Amniotic epithelial cell (primary cell): ENCODE measurements at regions not wholly inside any gene's neighbourhood (a gene's known extent, or its start where the extent isn't known, plus 50 kb on each side); places are given as distances from the start of the nearest gene placed in this dataset.

Source experiments
- DNase-seq: peaks from one replicate; pipeline ENCODE4 v3.0.0-alpha.2; 2010; ENCODE audit warnings: low read depth

DNA sequence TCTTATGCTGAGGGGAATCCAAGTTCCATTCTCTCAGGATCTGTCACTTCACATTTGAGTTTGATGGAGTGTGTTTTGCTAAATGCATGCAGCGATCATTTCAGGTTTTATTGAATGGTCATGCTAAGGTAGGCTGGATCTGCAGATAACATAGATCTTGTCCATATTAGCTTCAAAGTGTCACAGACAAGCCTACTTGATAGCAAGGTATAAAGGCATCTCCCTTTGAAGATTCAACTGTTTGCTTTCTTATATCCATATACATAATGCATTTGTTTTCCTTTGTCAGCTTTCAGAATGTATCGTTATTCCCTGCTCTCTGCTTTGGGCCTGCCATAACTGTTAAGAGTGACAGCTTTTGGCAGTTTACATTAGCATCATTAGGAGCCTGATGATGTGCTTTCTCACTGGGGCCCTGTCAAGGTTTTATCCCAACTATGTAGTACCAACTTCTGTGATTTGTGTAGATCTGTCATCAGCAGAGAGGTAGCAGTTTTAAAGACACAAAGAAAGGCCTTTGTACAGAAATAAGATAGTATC, 604.3 kb upstream of the CDH7 start:
- no peak for DNase-seq

DNA sequence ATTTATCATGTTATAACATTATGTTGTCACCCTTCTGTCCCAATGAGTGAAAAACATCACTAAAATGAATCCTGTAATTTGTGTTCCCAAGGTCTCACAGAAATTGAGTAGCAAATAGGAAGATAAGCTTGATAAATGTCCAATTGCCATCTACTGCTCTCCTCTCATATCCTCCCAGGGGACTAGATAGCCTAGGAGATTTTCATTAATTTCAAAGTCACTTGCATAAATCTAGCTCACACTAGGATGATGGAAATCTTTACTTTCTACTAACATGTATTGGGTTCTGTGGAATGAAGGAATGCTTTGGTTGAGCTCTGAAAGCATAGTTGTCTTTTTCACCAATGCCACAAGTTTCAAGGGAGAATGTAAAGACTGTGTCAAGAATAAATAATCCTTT, 605.5 kb upstream of the CDH7 start:
- DNase-seq, result no peak

DNA sequence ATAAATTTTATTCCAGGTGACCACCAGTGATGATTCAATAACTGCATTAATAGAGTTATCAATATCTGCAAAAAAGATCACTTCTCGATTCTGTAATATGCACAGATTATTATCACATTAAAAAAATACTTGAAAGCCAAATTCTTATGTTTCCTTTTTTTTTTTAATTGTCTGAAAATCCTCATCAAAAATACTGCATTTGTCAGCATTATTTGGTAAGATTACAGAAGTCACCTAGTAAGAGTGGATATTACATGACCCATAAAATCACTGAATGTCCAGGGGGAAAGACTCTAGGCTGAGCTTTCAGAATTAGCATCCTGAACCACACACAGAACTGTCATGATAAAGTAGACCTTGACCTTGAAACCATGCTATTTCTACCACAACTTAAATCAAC, 617.2 kb upstream of the CDH7 start:
- DNase-seq, result no peak

- DNase-seq, result no peak
These were observed 626.2 kb upstream of the CDH7 start for GRCh38 chr18:65124633-65125032.

- no peak for DNase-seq
These were observed 646.9 kb upstream of the CDH7 start for GRCh38 chr18:65103864-65104263.

GRCh38 chr18:65093346-65093745, 657.5 kb upstream of the CDH7 start:
- DNase-seq, result no peak

DNA sequence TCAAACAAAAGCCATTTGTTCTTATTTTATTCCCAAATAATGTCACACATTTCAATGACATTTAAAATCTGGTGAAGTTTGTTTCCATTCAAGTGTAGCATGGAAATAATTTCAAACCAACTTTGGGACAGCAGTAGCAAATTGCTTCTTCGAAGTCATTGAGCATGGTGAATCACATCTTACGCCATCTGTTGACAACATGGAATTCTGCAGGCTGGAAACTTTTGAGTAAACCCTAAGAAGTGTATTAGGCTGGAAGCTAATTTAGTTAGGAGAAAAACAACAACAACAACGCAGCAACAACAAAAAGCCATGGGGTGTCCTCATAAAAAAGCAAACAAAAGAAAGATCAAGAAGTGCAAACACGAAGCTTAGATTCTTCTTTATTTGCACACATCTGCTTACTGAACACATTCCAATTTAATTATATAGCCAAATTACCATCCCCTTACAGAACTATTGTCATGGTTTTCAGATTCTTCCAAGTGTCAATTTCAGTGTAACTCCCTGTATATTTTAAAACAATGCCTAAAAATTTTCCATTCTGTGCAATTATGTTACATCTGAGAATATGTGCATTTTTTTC, 659.0 kb upstream of the CDH7 start:
- DNase-seq, result peak; percentile 3

DNA sequence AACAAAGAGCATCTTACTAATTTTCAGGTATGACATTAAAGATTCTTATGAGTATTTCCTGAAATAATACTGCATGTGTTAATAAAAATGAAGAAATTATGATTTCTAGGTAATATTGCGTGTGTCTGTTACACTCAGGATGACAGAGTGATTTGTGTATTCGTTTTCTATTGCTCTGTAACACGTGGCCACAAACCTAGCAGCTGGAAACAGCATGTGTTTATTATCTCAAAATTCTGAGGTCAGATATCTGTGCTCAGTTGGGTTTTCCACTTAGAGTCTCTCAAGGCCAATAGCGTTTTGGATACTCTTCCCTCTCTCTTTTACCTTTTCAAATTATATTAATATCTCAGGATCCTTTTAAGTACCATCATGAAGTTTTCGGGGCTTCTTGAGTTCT, 667.9 kb upstream of the CDH7 start:
- no peak for DNase-seq

GRCh38 chr18:65081786-65082185, 669.0 kb upstream of the CDH7 start:
- no peak for DNase-seq

GRCh38 chr18:65073060-65073550, 677.7 kb upstream of the CDH7 start:
- DNase-seq, result no peak

GRCh38 chr18:65057439-65058083, 693.3 kb upstream of the CDH7 start:
- no peak for DNase-seq

- DNase-seq, result no peak
These were observed 694.2 kb upstream of the CDH7 start for GRCh38 chr18:65056575-65056974.

DNA sequence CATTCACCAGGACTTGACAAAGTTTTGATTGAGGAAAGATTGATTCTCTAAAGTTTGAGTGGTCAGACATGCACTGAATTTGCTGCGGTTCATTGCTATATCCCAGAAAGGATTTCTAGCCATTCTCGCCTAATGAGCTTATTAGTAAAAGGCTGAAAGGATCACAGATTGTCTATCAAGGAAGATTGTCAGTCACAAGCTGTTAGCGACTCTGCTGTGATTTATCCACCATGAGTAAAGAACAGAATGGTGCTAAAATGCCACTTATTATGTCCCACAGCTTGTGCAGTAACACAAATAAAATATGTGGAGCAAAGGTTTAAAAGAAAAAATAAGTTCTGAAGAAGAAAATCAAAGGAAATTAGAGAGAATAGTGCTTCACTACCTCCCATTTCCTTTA, 701.2 kb upstream of the CDH7 start:
- no peak for DNase-seq

DNA sequence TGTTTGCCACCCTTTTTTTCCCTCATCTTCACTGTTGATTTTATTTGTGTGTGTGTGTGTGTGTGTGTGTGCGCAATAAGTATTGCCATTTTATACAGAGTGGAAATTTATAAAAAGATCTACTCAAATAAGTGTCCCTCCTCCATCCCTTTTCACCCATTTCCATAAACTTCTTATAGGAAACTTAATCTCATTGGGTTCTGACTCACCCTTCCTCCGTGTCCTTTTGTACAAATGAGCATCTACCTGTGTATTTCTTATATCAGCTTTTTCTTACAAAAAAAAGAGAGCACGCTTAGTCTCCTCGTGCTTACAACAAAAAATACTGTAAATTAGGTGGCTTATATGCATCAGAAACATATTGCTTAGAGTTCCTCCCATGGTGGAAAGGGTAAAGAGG, 711.2 kb upstream of the CDH7 start:
- DNase-seq, result no peak

DNA sequence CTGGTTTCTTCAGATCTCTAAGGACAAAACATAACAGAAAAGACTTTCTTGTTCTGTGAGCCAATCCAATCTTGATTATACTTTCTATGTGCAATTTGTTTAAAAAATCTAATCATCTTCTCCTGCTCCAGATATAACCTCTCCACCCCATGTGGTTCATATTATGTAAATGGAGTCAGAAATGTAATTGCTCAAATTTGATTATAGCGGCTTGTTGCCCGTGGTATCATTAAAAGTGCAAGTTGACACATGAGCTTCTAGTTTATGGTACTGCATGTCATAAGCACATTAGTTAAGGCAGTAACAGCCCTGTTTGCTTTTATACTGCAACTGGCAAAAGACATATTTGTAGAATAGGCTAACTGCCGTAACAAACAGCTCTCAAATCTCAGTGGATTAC, 715.1 kb upstream of the CDH7 start:
- no peak for DNase-seq

DNA sequence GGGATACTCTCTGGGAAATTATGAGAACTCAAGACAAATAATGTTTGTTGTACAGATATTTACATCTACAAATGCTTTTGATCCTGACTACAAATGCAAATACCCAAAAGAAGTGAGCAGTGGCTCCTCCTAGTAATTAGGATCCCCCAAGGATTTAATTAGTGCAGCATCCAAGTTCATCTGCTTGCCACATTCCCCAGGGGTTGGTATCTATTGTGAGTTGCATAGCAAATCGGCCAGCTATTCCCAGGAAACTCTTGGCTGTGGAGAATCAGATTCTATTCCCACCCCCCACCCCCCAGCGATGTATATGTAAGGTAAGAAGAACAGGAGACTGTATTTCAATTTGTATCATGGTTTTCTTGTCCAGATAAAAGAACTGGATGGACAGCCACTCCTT, 725.1 kb upstream of the CDH7 start:
- DNase-seq, result no peak

DNA sequence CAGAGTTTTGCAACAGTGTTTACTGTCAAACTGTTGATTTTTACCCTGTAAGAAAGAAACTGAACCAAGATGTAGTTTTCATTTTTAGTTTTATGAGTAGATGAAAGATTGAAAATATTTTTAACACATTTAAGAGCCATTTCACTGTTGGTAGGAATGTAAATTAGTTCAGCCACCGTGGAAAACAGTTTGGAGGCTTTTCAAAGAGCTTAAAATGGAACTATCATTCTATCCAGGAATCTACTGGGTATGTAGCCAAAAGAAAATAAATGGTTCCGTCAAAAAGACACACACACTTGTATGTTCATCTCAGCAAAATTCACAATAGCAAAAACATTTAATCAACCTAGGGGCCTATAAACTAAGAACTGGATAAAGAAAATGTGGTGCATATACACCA, 729.8 kb upstream of the CDH7 start:
- DNase-seq, result no peak

DNA sequence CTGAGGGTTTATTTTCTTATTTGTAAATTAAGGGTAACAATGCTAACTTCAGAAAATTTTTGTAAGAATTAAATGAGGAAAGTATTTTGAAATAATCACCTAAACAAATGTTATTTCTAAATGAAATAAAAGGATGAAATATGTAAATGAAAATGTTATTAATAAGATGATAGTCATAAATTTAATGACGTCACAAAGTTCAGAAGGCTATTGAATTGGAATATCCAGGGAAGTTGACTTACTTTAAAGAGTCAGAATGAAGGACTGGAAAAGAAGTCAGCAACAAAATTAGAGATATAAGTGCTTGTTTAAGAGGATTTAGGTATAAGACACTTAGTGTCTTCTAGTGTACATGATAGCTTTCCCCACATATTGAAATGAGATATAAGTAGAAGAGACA, 732.6 kb upstream of the CDH7 start:
- DNase-seq, result no peak

- no peak for DNase-seq
These were observed 733.4 kb upstream of the CDH7 start for GRCh38 chr18:65017372-65017760.

- no peak for DNase-seq
These were observed 734.0 kb upstream of the CDH7 start for GRCh38 chr18:65016631-65017371.

- DNase-seq, result no peak
These were observed 756.4 kb upstream of the CDH7 start for GRCh38 chr18:64994370-64994769.

DNA sequence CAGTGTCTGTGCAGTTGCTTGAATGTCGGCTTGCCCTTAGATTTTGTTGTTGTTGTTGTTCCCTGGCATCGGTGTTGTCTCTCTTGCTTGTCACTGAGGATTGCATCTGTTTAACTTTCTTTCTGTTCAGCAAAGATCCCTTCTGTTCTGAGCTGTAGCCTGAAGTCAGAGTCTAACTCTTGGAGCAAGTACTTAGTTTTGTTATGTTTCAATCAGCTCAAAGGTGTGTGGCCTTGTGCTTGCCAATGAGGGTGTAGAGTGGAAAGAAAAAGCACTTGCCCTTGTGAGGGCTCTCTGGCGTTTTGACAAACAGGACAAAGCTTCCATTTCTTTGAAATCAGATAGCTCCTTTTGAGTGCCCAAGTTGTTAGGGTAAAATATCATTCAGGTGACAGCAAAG, 757.1 kb upstream of the CDH7 start:
- DNase-seq, result no peak

DNA sequence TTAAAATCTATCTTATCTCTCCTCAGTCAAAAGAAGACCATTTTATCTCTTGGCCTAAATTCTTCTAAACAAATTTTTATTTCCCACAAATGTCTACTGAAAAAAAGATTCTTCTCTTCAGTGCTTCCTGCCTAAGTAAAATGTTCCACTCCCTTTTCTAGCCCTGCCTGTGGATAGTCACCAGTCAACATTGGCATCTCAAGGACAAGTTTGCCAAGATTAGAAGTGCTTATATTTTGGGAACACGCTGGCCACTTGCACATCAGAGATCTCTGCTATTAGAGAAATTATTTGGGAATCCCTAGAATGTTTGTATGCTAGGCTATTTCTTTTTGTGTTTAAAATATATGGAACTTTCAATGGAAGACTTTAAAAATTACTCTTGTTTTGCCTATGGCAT, 758.2 kb upstream of the CDH7 start:
- DNase-seq, result no peak
